A549 (cell line): ENCODE measurements at regions not wholly inside any gene's neighbourhood (a gene's known extent, or its start where the extent isn't known, plus 50 kb on each side); places are given as distances from the start of the nearest gene placed in this dataset.

Experiments
- CTCF ChIP-seq: fragments of >200 bp; sonication (Bioruptor Twin); formaldehyde crosslinking; IDR thresholded peaks from 3 replicates; pipeline ENCODE4 v1.5.1; 2016
- HEYL ChIP-seq: fragments of 250-450 bp; sonication (Bioruptor Pico); IDR thresholded peaks from 2 replicates; pipeline ENCODE4 v1.8.0; 2021; ENCODE audit warnings: mild to moderate bottlenecking, moderate library complexity
- NR3C1 ChIP-seq: fragments of >200 bp; sonication (Bioruptor Twin); formaldehyde crosslinking; IDR thresholded peaks from 3 replicates; pipeline ENCODE4 v1.6.1; 2017
- POLR2A ChIP-seq: IDR thresholded peaks from 2 replicates; pipeline ENCODE4 v1.6.1; 2012; ENCODE audit warnings: mild to moderate bottlenecking, low read length
- RAD21 ChIP-seq, 2 experiments: fragments of >200 bp in 1 of 2; sonication (Bioruptor Twin) in 1 of 2; formaldehyde crosslinking in 1 of 2; IDR thresholded peaks in 1 of 2; conservative IDR thresholded peaks in 1 of 2; 2 replicates in 1 of 2; 3 replicates in 1 of 2; pipeline ENCODE4 v1.6.1; 2012 to 2018; ENCODE audit warnings: inconsistent platforms in 1 of 2
- ZFP36 ChIP-seq: fragments of 450-650 bp; IDR thresholded peaks from 2 replicates; pipeline ENCODE4 v1.6.1; 2014; ENCODE audit warnings: borderline replicate concordance; ENCODE audit not compliant: partially characterized antibody

- TF ChIP-seq ZFP36 = no peak
- no peak for TF ChIP-seq CTCF
- no peak for TF ChIP-seq RAD21 (conservative IDR thresholded peaks at IDR 0.05 in 1 of 2, IDR thresholded peaks at IDR 0.05 in 1 of 2)
- TF ChIP-seq HEYL (CRISPR knock-in tag) = no peak
- no peak for TF ChIP-seq POLR2A
- TF ChIP-seq NR3C1 = no peak
These were observed 867.2 kb downstream of the CDH11 start for GRCh38 chr16:64254443-64255367.
